Neural crest cell (in vitro differentiated cells): ENCODE measurements at regions not wholly inside any gene's neighbourhood (a gene's known extent, or its start where the extent isn't known, plus 50 kb on each side); places are given as distances from the start of the nearest gene placed in this dataset.

Experiments
- DNase-seq: peaks from one replicate; pipeline ENCODE4 v3.0.0; 2021; ENCODE audit warnings: low read depth, mixed read lengths, low spot score
- H3K27ac Mint-ChIP-seq: one replicate; pipeline ENCODE4 v1.8.0; 2021; ENCODE audit warnings: mild to moderate bottlenecking, mixed read lengths; ENCODE audit not compliant: unreplicated experiment
- H3K27me3 Mint-ChIP-seq: 2 replicates; pipeline ENCODE4 v1.8.0; 2021; ENCODE audit warnings: low read depth, mild to moderate bottlenecking, mixed read lengths
- H3K36me3 Mint-ChIP-seq: 2 replicates; pipeline ENCODE4 v1.8.0; 2021; ENCODE audit warnings: low read depth, mild to moderate bottlenecking, mixed read lengths
- H3K4me1 Mint-ChIP-seq: 2 replicates; pipeline ENCODE4 v1.8.0; 2021; ENCODE audit warnings: mixed read lengths
- H3K4me3 Mint-ChIP-seq: one replicate; pipeline ENCODE4 v1.8.0; 2021; ENCODE audit warnings: mild to moderate bottlenecking, mixed read lengths
- H3K9me3 Mint-ChIP-seq: 2 replicates; pipeline ENCODE4 v1.8.0; 2021; ENCODE audit warnings: mixed read lengths
- TF ChIP-seq, protein P1 (sequence below): fragments of 200-600 bp; sonication (generic); conservative IDR thresholded peaks from 2 replicates; pipeline ENCODE4 v1.5.0; 2021; ENCODE audit warnings: antibody characterized with exemption, mild to moderate bottlenecking

DNA sequence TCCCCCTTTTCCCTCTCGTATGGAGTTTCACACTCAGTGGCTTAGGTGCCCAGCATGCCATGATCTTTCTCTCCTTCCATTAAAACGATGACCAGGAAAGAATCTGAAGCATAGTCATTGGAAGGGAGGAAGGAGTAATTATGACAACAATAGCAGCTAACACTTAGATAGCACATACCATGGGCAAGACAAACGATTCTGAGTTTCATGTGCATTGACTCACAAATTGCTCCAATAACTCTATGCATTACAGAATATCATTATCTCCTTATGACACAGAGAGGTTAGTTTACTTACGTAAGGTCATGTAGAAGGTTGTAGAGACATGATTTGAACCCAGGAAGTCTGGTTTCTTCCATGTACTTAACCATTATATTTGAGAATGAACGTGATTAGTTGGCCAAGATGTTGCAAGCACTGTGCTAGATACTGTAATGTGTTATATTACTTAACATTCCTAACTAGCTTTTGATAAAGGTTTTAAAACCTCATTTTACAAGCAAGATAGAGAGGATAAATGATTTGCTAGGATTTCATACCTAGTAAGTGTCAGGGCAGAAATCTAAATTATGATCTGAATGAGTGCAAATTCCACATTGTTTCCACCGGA is 162.4 kb downstream of the CAND1 start:
- H3K27me3 Mint-ChIP-seq: no peaks in the 10 kb centered on the region
- peak overlapping the region; percentile 93 for H3K27ac Mint-ChIP-seq
- no peak overlapping the region for H3K4me3 Mint-ChIP-seq
- DNase-seq: no peak
- peaks cover 2% of the 10 kb centered on the region for H3K9me3 Mint-ChIP-seq
- TF ChIP-seq, protein P1, sequence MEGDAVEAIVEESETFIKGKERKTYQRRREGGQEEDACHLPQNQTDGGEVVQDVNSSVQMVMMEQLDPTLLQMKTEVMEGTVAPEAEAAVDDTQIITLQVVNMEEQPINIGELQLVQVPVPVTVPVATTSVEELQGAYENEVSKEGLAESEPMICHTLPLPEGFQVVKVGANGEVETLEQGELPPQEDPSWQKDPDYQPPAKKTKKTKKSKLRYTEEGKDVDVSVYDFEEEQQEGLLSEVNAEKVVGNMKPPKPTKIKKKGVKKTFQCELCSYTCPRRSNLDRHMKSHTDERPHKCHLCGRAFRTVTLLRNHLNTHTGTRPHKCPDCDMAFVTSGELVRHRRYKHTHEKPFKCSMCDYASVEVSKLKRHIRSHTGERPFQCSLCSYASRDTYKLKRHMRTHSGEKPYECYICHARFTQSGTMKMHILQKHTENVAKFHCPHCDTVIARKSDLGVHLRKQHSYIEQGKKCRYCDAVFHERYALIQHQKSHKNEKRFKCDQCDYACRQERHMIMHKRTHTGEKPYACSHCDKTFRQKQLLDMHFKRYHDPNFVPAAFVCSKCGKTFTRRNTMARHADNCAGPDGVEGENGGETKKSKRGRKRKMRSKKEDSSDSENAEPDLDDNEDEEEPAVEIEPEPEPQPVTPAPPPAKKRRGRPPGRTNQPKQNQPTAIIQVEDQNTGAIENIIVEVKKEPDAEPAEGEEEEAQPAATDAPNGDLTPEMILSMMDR: no peak
- peaks cover 60% of the 10 kb centered on the region for H3K4me1 Mint-ChIP-seq
- H3K36me3 Mint-ChIP-seq: no peaks in the 10 kb centered on the region

DNA sequence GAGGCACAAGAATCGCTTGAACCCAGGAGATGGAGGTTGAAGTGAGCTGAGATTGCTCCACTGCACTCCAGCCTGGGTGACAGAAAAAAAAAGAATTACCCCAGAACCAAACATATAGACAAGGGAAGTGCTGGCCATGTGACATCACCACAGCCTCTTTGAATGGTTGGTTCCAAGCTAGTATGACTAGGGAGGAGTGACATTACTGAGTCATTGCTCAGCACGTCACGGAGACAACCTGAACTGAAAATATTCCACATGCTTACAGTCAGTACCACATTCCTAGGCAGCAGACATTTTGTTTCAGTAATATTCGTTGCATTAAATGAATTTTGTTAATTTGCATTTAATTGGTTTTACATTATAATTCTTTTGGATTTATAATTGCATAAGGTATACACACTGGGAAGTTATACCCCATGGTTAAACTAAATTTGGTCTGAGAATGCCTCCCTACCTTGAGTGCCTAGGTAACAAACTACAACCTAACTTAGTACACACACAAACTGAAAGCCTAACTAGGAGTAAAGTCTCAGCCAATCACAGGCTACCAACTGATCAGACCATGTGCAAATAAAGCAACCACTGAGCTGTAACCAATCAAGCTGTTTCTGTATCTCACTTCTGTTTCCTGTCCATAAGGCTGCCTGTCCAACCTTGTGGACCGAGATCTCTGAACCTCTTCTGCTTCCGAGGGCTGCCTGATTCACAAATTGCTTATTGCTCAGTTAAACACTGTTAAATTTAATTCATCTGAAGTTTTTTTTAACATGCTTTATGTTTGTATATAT is 164.4 kb downstream of the CAND1 start:
- DNase-seq: no peak
- H3K36me3 Mint-ChIP-seq: no peaks in the 10 kb centered on the region
- peaks cover 47% of the 10 kb centered on the region for H3K4me1 Mint-ChIP-seq
- TF ChIP-seq, protein P1: no peak
- H3K27ac Mint-ChIP-seq: no peak overlapping the region
- no peaks in the 10 kb centered on the region for H3K27me3 Mint-ChIP-seq
- H3K9me3 Mint-ChIP-seq: peaks cover 4% of the 10 kb centered on the region
- no peak overlapping the region for H3K4me3 Mint-ChIP-seq

DNA sequence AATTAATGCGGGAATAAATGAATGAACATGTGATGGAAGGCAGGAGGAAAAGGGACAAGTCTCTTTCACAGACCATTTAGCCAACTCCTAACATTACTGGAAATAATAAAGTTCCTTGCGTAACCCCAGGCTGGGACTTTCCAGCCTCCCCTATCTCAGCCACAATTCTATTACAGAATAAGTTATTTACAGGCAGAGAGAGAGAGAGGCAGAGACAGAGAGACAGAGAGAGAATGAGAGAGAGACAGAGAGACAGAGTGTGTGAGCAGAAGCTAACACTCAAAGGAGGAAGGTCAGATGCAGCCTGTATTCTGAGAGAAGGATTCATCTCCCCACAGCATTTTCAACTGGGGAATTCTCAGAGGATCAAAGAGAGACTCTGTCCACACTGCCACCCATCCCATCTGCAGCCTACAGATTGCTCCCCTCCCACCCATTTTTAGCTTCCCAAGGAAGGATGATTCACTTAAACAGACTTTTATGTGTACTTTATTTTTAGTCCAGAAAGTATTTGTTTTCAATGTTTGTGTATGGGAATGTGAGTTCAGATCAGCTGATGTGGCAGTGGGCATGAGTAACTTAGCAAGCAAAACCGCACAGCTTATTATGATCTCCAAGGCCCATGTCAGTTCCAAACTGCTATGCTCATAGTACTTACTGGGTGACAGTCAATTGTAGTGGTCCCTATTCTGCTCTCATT is 165.7 kb downstream of the CAND1 start:
- TF ChIP-seq, protein P1: no peak
- H3K4me1 Mint-ChIP-seq: peaks cover 44% of the 10 kb centered on the region
- no peak for DNase-seq
- H3K27ac Mint-ChIP-seq: no peak overlapping the region
- no peak overlapping the region for H3K4me3 Mint-ChIP-seq
- H3K27me3 Mint-ChIP-seq: no peaks in the 10 kb centered on the region
- no peaks in the 10 kb centered on the region for H3K36me3 Mint-ChIP-seq
- peaks cover 9% of the 10 kb centered on the region for H3K9me3 Mint-ChIP-seq

DNA sequence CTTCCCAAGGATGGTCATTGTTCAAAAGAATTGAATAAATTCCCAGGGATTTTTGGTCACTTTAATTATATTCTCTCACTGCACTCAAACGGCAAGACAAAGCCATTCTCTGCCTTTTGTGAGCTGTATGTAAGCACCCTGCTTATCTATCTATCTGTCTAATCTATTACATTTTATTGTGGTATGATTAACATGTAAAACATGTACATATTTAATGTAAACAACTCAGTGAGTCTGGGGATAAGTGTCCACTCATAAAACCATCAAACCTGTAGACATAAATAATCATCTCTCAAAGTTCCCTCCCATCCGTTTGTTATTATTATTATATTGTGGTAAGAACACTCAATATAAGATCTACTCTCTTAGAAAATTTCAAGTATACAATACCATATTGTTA is 167.1 kb downstream of the CAND1 start:
- H3K4me3 Mint-ChIP-seq: no peak overlapping the region
- H3K27ac Mint-ChIP-seq: no peak overlapping the region
- peaks cover 9% of the 10 kb centered on the region for H3K9me3 Mint-ChIP-seq
- H3K4me1 Mint-ChIP-seq: peaks cover 31% of the 10 kb centered on the region
- TF ChIP-seq, protein P1: no peak
- no peak for DNase-seq
- no peaks in the 10 kb centered on the region for H3K36me3 Mint-ChIP-seq
- no peaks in the 10 kb centered on the region for H3K27me3 Mint-ChIP-seq

DNA sequence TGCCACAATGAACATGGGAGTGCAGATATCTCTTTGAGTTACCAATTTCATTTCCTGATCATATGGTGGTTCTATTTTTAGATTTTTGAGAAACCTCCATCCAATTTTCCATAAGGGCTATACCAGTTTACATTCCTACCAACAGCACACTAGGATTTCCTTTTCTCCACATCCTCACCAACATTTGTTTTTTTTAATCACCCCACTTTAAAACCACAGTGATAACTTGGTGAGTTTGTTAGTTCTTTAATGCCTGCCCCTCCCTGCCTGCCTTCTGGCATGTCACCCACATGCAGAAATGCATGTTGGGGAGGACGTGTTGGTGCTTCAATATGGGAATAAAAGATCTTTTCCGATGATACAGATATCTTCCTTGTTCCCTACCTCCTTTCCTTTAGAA is 167.9 kb downstream of the CAND1 start:
- H3K36me3 Mint-ChIP-seq: no peaks in the 10 kb centered on the region
- DNase-seq: no peak
- no peak overlapping the region for H3K27ac Mint-ChIP-seq
- TF ChIP-seq, protein P1: no peak
- no peak overlapping the region for H3K4me3 Mint-ChIP-seq
- no peaks in the 10 kb centered on the region for H3K27me3 Mint-ChIP-seq
- peaks cover 32% of the 10 kb centered on the region for H3K4me1 Mint-ChIP-seq
- peaks cover 7% of the 10 kb centered on the region for H3K9me3 Mint-ChIP-seq
